Mesothelial cell of epicardium (in vitro differentiated cells): ENCODE measurements at regions not wholly inside any gene's neighbourhood (a gene's known extent, or its start where the extent isn't known, plus 50 kb on each side); places are given as distances from the start of the nearest gene placed in this dataset.

Experiments
- DNase-seq, 2 experiments: peaks; one replicate each; pipeline ENCODE4 v3.0.0; 2021; ENCODE audit warnings: low spot score in 2 of 2; ENCODE audit not compliant: unreplicated experiment in 2 of 2
- H3K27ac Mint-ChIP-seq: 2 replicates; pipeline ENCODE4 v1.8.0; 2021; ENCODE audit warnings: mixed read lengths
- H3K27me3 Mint-ChIP-seq: 2 replicates; pipeline ENCODE4 v1.8.0; 2021; ENCODE audit warnings: low read depth, mixed read lengths
- H3K36me3 Mint-ChIP-seq: 2 replicates; pipeline ENCODE4 v1.8.0; 2021; ENCODE audit warnings: mixed read lengths
- H3K4me1 Mint-ChIP-seq: 2 replicates; pipeline ENCODE4 v1.8.0; 2021; ENCODE audit warnings: mixed read lengths
- H3K4me3 Mint-ChIP-seq: 2 replicates; pipeline ENCODE4 v1.8.0; 2021; ENCODE audit warnings: mild to moderate bottlenecking, moderate library complexity, mixed read lengths
- H3K9me3 Mint-ChIP-seq: 2 replicates; pipeline ENCODE4 v1.8.0; 2021; ENCODE audit warnings: mixed read lengths
- TF ChIP-seq, protein P1 (sequence below): fragments of 200-600 bp; sonication (generic); IDR thresholded peaks from one replicate; pipeline ENCODE4 v1.5.0; 2021; ENCODE audit warnings: antibody characterized with exemption; ENCODE audit not compliant: unreplicated experiment

DNA sequence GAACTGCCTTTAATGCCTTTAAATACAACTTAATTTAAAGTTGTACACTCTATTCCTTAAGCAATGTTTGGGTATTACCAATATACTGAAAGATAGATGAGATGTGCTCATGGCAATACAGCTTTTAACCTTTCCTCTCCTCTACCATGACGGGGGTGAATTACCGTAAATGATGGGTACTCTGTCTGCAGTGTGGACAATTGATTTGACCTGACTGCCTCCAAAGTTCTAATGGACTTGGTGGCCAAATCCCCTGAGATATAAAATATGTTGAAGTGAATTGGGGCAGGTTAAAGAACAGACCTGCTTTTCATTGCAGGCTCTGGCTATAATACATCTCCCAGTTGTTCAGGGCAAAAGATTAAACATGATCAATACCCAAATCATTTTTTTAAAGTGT is 367.4 kb upstream of the NR5A2 start:
- DNase-seq = no peak
- Mint-ChIP-seq H3K9me3 (peaks cover 4% of the 10 kb centered on the region), H3K4me3 (no peak overlapping the region), H3K4me1 (peaks cover under 1% of the 10 kb centered on the region), H3K27me3 (peaks cover 2% of the 10 kb centered on the region), H3K27ac (no peak overlapping the region), H3K36me3 (no peaks in the 10 kb centered on the region)
- TF ChIP-seq, protein P1, sequence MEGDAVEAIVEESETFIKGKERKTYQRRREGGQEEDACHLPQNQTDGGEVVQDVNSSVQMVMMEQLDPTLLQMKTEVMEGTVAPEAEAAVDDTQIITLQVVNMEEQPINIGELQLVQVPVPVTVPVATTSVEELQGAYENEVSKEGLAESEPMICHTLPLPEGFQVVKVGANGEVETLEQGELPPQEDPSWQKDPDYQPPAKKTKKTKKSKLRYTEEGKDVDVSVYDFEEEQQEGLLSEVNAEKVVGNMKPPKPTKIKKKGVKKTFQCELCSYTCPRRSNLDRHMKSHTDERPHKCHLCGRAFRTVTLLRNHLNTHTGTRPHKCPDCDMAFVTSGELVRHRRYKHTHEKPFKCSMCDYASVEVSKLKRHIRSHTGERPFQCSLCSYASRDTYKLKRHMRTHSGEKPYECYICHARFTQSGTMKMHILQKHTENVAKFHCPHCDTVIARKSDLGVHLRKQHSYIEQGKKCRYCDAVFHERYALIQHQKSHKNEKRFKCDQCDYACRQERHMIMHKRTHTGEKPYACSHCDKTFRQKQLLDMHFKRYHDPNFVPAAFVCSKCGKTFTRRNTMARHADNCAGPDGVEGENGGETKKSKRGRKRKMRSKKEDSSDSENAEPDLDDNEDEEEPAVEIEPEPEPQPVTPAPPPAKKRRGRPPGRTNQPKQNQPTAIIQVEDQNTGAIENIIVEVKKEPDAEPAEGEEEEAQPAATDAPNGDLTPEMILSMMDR = no peak

DNA sequence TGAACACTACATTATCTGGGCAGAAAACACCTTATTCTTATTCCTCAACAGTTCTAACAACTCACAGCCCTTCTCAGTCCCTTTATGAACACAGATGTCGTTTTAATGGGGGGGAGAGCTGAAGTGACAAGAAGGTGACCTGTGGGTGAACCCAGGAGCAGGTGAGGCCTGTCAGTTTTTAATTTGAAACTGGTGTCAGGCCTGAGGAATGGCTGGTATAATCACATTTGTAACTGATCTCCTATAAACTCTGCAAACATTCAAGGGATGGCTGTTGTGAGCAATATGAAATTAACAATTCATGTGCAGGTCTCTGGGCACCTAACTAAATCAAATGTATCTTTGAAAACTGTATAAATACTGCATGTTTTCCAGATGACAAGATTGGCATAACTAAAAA is 362.1 kb upstream of the NR5A2 start:
- H3K9me3 Mint-ChIP-seq = no peaks in the 10 kb centered on the region
- H3K27ac Mint-ChIP-seq = no peak overlapping the region
- peaks cover 8% of the 10 kb centered on the region for H3K4me1 Mint-ChIP-seq
- TF ChIP-seq, protein P1 = no peak
- H3K4me3 Mint-ChIP-seq = no peak overlapping the region
- H3K36me3 Mint-ChIP-seq = no peaks in the 10 kb centered on the region
- no peak for DNase-seq
- no peaks in the 10 kb centered on the region for H3K27me3 Mint-ChIP-seq

DNA sequence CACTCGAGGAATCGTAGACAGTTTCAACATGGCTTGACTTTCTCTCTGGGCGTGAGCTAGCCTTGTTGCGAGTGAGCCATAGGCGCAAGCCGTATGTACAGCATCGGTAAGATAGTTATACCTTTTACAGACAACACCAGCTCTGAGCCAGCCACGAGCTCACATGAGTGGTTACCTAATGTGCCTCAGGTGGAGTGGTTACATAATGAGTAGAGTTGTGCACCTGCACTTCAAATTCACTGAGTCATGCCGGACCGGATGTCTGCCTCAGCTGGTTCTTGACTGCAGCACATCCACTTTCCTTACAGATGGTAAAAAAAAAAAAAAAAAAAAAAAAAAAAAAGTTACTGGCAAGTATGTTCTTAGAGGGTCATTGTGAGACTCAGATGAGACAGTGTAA is 360.4 kb upstream of the NR5A2 start:
- Mint-ChIP-seq H3K27ac (no peak overlapping the region), H3K27me3 (no peaks in the 10 kb centered on the region), H3K4me1 (peaks cover 8% of the 10 kb centered on the region), H3K4me3 (no peak overlapping the region), H3K36me3 (no peaks in the 10 kb centered on the region), H3K9me3 (peaks cover 11% of the 10 kb centered on the region)
- TF ChIP-seq, protein P1 = no peak
- DNase-seq = no peak

DNA sequence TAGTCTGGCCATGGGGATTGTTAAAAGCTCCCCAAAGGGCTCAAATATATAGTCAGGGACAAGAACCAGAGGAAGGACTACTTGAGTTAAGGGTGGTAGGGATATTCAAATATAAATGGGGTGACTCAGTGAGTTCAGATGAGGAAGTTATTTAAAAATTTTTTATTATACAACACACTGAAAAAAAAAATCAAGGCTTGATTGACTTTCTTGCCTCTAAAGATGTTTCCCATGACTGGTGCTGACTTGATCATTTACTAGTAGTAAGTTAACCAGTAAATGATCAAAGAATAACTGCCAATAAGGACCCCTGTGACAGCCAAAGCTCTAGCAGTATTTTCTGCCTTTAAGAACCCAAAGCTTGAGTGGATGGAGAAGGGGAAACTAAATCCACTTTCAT is 357.6 kb upstream of the NR5A2 start:
- no peak for DNase-seq
- Mint-ChIP-seq H3K9me3 (peaks cover 16% of the 10 kb centered on the region), H3K4me3 (no peak overlapping the region), H3K4me1 (peaks cover 8% of the 10 kb centered on the region), H3K27ac (no peak overlapping the region), H3K27me3 (no peaks in the 10 kb centered on the region), H3K36me3 (no peaks in the 10 kb centered on the region)
- TF ChIP-seq, protein P1 = no peak

DNA sequence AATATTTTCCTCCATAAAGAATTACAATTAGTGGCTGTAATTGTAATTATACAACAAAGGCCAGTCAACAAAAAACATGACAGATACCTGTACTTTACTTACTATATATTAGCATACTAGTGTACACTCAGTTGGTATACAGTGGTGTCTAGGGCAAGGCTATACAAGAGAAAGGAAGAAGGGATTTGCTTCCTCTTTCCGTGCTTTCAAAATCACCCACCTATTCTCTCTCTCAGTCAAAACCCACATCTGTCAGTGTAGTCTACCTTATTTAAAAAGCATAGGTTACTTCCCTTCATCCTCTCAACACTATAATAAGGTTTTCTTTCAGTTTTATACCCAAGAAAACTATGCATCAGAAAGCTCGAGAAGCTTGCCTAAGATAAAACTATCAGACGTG is 355.8 kb upstream of the NR5A2 start:
- H3K36me3 Mint-ChIP-seq = no peaks in the 10 kb centered on the region
- TF ChIP-seq, protein P1 = no peak
- no peak overlapping the region for H3K27ac Mint-ChIP-seq
- H3K4me3 Mint-ChIP-seq = no peak overlapping the region
- DNase-seq = no peak
- no peaks in the 10 kb centered on the region for H3K27me3 Mint-ChIP-seq
- peaks cover 16% of the 10 kb centered on the region for H3K9me3 Mint-ChIP-seq
- peaks cover 3% of the 10 kb centered on the region for H3K4me1 Mint-ChIP-seq

DNA sequence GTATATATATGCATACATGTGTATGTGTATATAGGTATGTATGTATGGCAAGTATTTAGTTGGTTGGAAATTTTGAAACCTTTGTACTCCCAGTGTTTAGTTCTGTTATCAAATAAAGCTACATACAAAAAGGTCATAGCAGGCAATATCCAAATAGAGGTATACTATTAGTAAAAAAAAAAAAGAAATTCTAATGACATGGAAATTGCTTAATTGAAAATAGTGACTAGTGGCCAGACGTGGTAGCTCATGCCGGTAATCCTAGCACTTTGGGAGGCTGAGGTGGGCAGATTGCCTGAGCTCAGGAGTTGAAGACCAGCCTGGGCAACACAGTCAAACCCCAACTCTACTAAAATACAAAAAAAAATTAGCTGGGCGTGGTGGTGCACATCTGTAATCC is 351.6 kb upstream of the NR5A2 start:
- Mint-ChIP-seq H3K4me3 (no peak overlapping the region), H3K4me1 (peaks cover 2% of the 10 kb centered on the region), H3K27ac (no peak overlapping the region), H3K27me3 (no peaks in the 10 kb centered on the region), H3K36me3 (no peaks in the 10 kb centered on the region), H3K9me3 (peaks cover 13% of the 10 kb centered on the region)
- TF ChIP-seq, protein P1 = no peak
- DNase-seq = no peak
